ENCODE measurements at regions not wholly inside any gene's neighbourhood (a gene's known extent, or its start where the extent isn't known, plus 50 kb on each side); places are given as distances from the start of the nearest gene placed in this dataset.
"Not testable (repeated sequence)": the region's sequence is repeated elsewhere in the genome, so short reads cannot be mapped to it uniquely, and the experiment has no call there.

GRCh38 chr15:26259581-26259980 lies 396.5 kb upstream of the ATP10A start:
- DNase-seq, result no peak

GRCh38 chr15:26244782-26245181 lies 381.7 kb upstream of the ATP10A start:
- not testable (repeated sequence) for DNase-seq

GRCh38 chr15:26243382-26243781 lies 380.3 kb upstream of the ATP10A start:
- DNase-seq, result no peak

- no peak for DNase-seq
Observed at GRCh38 chr15:26242565-26243071, 379.5 kb upstream of the ATP10A start.

- DNase-seq, result no peak
Observed at GRCh38 chr15:26235864-26236263, 372.7 kb upstream of the ATP10A start.

GRCh38 chr15:26234976-26235767 lies 372.0 kb upstream of the ATP10A start:
- DNase-seq, result no peak

- DNase-seq, result no peak
Observed at GRCh38 chr15:26232691-26233090, 369.6 kb upstream of the ATP10A start.

GRCh38 chr15:26231096-26231495 lies 368.0 kb upstream of the ATP10A start:
- DNase-seq, result no peak

- no peak for DNase-seq
Observed at GRCh38 chr15:26224266-26224665, 361.1 kb upstream of the ATP10A start.

- no peak for DNase-seq
Observed at GRCh38 chr15:26223720-26224119, 360.6 kb upstream of the ATP10A start.

- DNase-seq, result no peak
Observed at GRCh38 chr15:26222781-26223180, 359.7 kb upstream of the ATP10A start.

GRCh38 chr15:26217043-26217442 lies 353.9 kb upstream of the ATP10A start:
- not testable (repeated sequence) for DNase-seq

GRCh38 chr15:26214290-26214689 lies 351.2 kb upstream of the ATP10A start:
- no peak for DNase-seq

- no peak for DNase-seq
Observed at GRCh38 chr15:26213427-26213826, 350.3 kb upstream of the ATP10A start.

GRCh38 chr15:26212109-26212508 lies 349.0 kb upstream of the ATP10A start:
- DNase-seq, result no peak

GRCh38 chr15:26210980-26211379 lies 347.9 kb upstream of the ATP10A start:
- no peak for DNase-seq

- no peak for DNase-seq
Observed at GRCh38 chr15:26201177-26201858, 338.2 kb upstream of the ATP10A start.

GRCh38 chr15:26200427-26200826 lies 337.3 kb upstream of the ATP10A start:
- no peak for DNase-seq

- DNase-seq, result no peak
Observed at GRCh38 chr15:26197719-26198118, 334.6 kb upstream of the ATP10A start.

GRCh38 chr15:26197060-26197459 lies 333.9 kb upstream of the ATP10A start:
- no peak for DNase-seq

GRCh38 chr15:26191193-26191592 lies 328.1 kb upstream of the ATP10A start:
- no peak for DNase-seq

GRCh38 chr15:26186138-26186537 lies 323.0 kb upstream of the ATP10A start:
- DNase-seq, result not testable (repeated sequence)

- DNase-seq, result no peak
Observed at GRCh38 chr15:26182441-26182840, 319.3 kb upstream of the ATP10A start.

- no peak for DNase-seq
Observed at GRCh38 chr15:26179906-26180305, 316.8 kb upstream of the ATP10A start.

Measured in activated CD4-positive, alpha-beta T cell treated with anti-CD3 and anti-CD28 coated beads, Interleukin-2, amount 50 U/mL, for 48 hours (primary cell).